PC-3 (cell line): ENCODE measurements at regions not wholly inside any gene's neighbourhood (a gene's known extent, or its start where the extent isn't known, plus 50 kb on each side); places are given as distances from the start of the nearest gene placed in this dataset.

Experiments used
- ATAC-seq: fragments of 200-7000 bp; cut with Tn5 transposase; 2 replicates; pipeline ENCODE4 v1.9.1; 2020; ENCODE audit warnings: mild to moderate bottlenecking, moderate library complexity
- BruUV-seq: library from RNA; stranded (reverse); fragments of 400-500 nt; replicated peaks from 2 replicates; lab custom pipeline; 2021; lab: Mats Ljungman, UMichigan
- CTCF ChIA-PET: fragments of 300-600 bp; sonication (Branson Sonifier 250); formaldehyde crosslinking; loops from one replicate; lab custom pipeline; 2022; ENCODE audit warnings: antibody characterized with exemption; lab: Charles Lee
- POLR2A ChIA-PET: fragments of 300-600 bp; sonication (Branson Sonifier 250); formaldehyde crosslinking; loops from one replicate; lab custom pipeline; 2022; ENCODE audit warnings: antibody characterized with exemption; ENCODE audit not compliant: unreplicated experiment; lab: Charles Lee
- DNase-seq: peaks from one replicate; pipeline ENCODE4 v3.0.0-alpha.2; 2015
- H2AFZ ChIP-seq: fragments of 300-600 bp; sonication (generic); 2 replicates; pipeline ENCODE4 v1.6.0; 2016; ENCODE audit warnings: antibody characterized with exemption, low read length
- H3F3A ChIP-seq: fragments of 300-600 bp; sonication (generic); one replicate; pipeline ENCODE4 v1.6.0; 2017; ENCODE audit warnings: antibody characterized with exemption, low read length, control low read depth, mild to moderate bottlenecking; ENCODE audit not compliant: unreplicated experiment
- H3K27ac ChIP-seq: fragments of 300-600 bp; sonication (generic); 2 replicates; pipeline ENCODE4 v1.5.1; 2016; ENCODE audit warnings: mild to moderate bottlenecking, low read length
- H3K27me3 ChIP-seq: fragments of 300-600 bp; sonication (generic); 2 replicates; pipeline ENCODE4 v1.6.1; 2016; ENCODE audit warnings: low read length, mixed read lengths
- H3K36me3 ChIP-seq: fragments of 300-600 bp; sonication (generic); 2 replicates; pipeline ENCODE4 v1.6.1; 2016; ENCODE audit warnings: low read depth, mixed run types, low read length, mixed read lengths
- H3K4me1 ChIP-seq: fragments of 300-600 bp; sonication (generic); 2 replicates; pipeline ENCODE4 v1.5.1; 2016; ENCODE audit warnings: low read length; ENCODE audit not compliant: insufficient read depth
- H3K4me2 ChIP-seq: fragments of 300-600 bp; sonication (generic); 2 replicates; pipeline ENCODE4 v1.6.0; 2016; ENCODE audit warnings: low read length
- H3K4me3 ChIP-seq: fragments of 300-600 bp; sonication (generic); 2 replicates; pipeline ENCODE4 v1.5.1; 2016; ENCODE audit warnings: mild to moderate bottlenecking, low read length, mixed read lengths
- H3K79me2 ChIP-seq: fragments of 300-600 bp; sonication (generic); 2 replicates; pipeline ENCODE4 v1.6.1; 2017; ENCODE audit warnings: low read length, mixed read lengths
- H3K9ac ChIP-seq: fragments of 300-600 bp; sonication (generic); 2 replicates; pipeline ENCODE4 v1.6.0; 2016; ENCODE audit warnings: mild to moderate bottlenecking, low read length
- H3K9me2 ChIP-seq: fragments of 300-600 bp; sonication (generic); replicated peaks from 2 replicates; pipeline ENCODE4 v1.6.1; 2016; ENCODE audit warnings: mixed run types, low read length, mixed read lengths
- H3K9me3 ChIP-seq: fragments of 300-600 bp; sonication (generic); 2 replicates; pipeline ENCODE4 v1.6.1; 2016; ENCODE audit warnings: low read length, mixed read lengths
- H4K20me1 ChIP-seq: fragments of 300-600 bp; sonication (generic); 2 replicates; pipeline ENCODE4 v1.6.1; 2016; ENCODE audit warnings: low read length, mixed read lengths
- EZH2 ChIP-seq: fragments of 300-600 bp; sonication (generic); IDR thresholded peaks from one replicate; pipeline ENCODE4 v1.6.1; 2017; ENCODE audit warnings: antibody characterized with exemption, mild to moderate bottlenecking, low read length; ENCODE audit not compliant: unreplicated experiment
- EZH2phosphoT487 ChIP-seq: fragments of 300-600 bp; sonication (generic); IDR thresholded peaks from 2 replicates; pipeline ENCODE4 v1.6.1; 2018; ENCODE audit warnings: mild to moderate bottlenecking, antibody characterized with exemption, low read length, borderline replicate concordance
- intact Hi-C: fragments of 100-400 bp; cut with micrococcal nuclease; formaldehyde crosslinking; loops from 2 replicates; pipeline ENCODE4 v1.9.0; 2023
- TF ChIP-seq, protein P1 (sequence below): fragments of 300-600 bp; sonication (generic); conservative IDR thresholded peaks from 2 replicates; pipeline ENCODE4 v1.5.1; 2017; ENCODE audit warnings: antibody characterized with exemption, low read depth, mild to moderate bottlenecking, low read length

DNA sequence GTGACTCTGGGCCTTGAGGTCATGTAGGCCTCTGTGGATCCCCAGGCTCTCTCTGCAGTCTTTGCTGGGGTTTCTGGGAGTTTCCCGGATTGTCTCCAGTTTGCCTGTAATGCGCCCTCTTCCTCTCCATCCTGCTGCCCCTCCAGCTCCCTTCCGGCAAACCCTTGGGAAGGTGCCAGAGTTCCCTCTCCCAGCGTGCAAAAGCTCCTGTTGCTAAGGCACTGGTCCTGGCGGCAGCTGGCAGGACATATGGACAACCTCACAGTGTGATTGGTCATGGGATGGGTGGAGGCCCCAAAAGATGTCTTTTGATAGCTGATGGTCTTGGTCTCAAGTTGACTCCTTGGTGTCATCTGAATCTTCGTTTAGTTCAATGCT lies 320.1 kb downstream of the CYP26B1 start:
- Histone ChIP-seq H4K20me1 (no peaks in the 10 kb centered on the region), H3K9me2 (no peaks in the 10 kb centered on the region), H2AFZ (no peak overlapping the region), H3K4me3 (no peak overlapping the region), H3K9me3 (no peaks in the 10 kb centered on the region), H3K9ac (no peak overlapping the region), H3K36me3 (no peaks in the 10 kb centered on the region), H3K79me2 (no peaks in the 10 kb centered on the region), H3K4me1 (peaks cover 21% of the 10 kb centered on the region), H3K27me3 (0 out of 2 replicates have a peak, but pooled peaks cover 4% of the 10 kb centered on the region), H3K4me2 (no peak overlapping the region), H3K27ac (no peak overlapping the region), H3F3A (no peaks in the 10 kb centered on the region)
- ChIA-PET CTCF (no interaction called here), POLR2A (no interaction called here)
- intact Hi-C loops, result no loop called here
- DNase-seq (no peak), ATAC-seq (no peak)
- BruUV-seq, result no TSS peak
- TF ChIP-seq, protein P1, sequence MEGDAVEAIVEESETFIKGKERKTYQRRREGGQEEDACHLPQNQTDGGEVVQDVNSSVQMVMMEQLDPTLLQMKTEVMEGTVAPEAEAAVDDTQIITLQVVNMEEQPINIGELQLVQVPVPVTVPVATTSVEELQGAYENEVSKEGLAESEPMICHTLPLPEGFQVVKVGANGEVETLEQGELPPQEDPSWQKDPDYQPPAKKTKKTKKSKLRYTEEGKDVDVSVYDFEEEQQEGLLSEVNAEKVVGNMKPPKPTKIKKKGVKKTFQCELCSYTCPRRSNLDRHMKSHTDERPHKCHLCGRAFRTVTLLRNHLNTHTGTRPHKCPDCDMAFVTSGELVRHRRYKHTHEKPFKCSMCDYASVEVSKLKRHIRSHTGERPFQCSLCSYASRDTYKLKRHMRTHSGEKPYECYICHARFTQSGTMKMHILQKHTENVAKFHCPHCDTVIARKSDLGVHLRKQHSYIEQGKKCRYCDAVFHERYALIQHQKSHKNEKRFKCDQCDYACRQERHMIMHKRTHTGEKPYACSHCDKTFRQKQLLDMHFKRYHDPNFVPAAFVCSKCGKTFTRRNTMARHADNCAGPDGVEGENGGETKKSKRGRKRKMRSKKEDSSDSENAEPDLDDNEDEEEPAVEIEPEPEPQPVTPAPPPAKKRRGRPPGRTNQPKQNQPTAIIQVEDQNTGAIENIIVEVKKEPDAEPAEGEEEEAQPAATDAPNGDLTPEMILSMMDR, result no peak
- TF ChIP-seq EZH2phosphoT487, result no peak
- no peak for TF ChIP-seq EZH2

DNA sequence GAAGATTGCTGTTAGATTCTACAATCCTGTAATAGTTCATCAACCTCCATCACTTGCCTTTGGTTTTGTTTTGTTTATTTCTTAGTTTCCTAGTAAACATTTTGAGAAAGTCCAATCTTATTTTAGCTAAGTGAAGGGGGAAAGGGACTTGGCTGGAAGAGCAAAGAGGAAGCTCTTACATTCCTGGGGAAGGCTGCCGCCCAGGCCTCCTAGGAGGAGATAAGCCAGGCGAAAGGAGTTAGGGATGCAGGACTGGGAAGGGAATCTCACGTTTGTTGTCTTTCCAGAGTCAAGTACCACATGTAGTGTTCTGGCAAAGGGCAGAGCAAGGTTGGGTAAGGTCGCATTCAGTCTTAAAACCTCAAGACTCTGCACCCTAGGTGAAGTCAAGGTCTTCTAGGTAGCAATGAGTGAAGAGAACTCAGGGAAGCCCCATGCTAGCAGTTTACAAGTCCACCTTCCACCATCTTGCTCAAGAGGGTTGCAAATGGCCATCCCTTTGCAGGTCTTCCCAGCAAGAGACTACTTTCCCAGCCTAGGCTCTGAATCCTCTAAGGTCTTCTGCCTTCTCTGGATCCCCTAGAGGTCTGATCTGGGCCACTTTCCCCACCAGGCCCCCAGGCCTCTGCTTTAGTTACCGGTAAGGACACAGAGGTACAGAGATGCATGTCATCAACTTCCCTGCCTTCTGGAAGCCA lies 320.7 kb downstream of the CYP26B1 start:
- CTCF ChIA-PET, result no interaction called here
- no peak for ATAC-seq
- Histone ChIP-seq H3K9me3 (no peaks in the 10 kb centered on the region), H3K4me2 (no peak overlapping the region), H3K36me3 (no peaks in the 10 kb centered on the region), H2AFZ (no peak overlapping the region), H4K20me1 (no peaks in the 10 kb centered on the region), H3K9me2 (no peaks in the 10 kb centered on the region), H3K27ac (no peak overlapping the region), H3K9ac (no peak overlapping the region), H3K79me2 (no peaks in the 10 kb centered on the region), H3K4me3 (no peak overlapping the region), H3F3A (no peaks in the 10 kb centered on the region), H3K27me3 (0 out of 2 replicates have a peak, but pooled peaks cover 3% of the 10 kb centered on the region), H3K4me1 (peaks cover 21% of the 10 kb centered on the region)
- POLR2A ChIA-PET, result no interaction called here
- no TSS peak for BruUV-seq
- intact Hi-C loops, result no loop called here
- DNase-seq, result no peak
- TF ChIP-seq EZH2phosphoT487, result no peak
- no peak for TF ChIP-seq EZH2
- TF ChIP-seq, protein P1, result no peak

DNA sequence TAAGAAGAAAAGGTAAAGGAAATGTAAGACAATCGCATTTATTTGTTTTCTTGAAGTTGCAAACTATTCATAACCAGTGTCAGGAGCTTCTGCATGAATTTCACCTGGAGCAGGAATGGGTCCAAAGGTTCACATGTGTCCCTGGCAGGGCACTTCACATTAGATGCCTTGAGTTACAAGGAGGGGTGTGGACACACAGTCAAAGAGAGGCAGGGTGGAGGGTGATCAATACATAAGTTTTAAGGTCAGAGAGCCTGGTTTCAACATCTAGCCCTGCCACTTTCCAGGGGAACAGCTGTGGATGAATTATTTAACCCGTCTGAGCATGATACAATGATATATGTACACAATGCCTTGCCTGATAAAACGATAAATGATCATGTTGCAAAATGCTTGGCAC lies 321.4 kb downstream of the CYP26B1 start:
- Histone ChIP-seq H3K4me2 (no peak overlapping the region), H3K9me2 (no peaks in the 10 kb centered on the region), H3K9ac (no peak overlapping the region), H3K4me1 (peaks cover 18% of the 10 kb centered on the region), H3K9me3 (no peaks in the 10 kb centered on the region), H3K4me3 (no peak overlapping the region), H3K79me2 (no peaks in the 10 kb centered on the region), H3K36me3 (no peaks in the 10 kb centered on the region), H3K27me3 (peaks cover 2% of the 10 kb centered on the region; the same call in 1 of the 2 replicates), H2AFZ (no peak overlapping the region), H3F3A (no peaks in the 10 kb centered on the region), H3K27ac (no peak overlapping the region), H4K20me1 (no peaks in the 10 kb centered on the region)
- no peak for DNase-seq
- intact Hi-C loops, result no loop called here
- ChIA-PET POLR2A (no interaction called here), CTCF (no interaction called here)
- no TSS peak for BruUV-seq
- no peak for ATAC-seq
- TF ChIP-seq EZH2 (no peak), EZH2phosphoT487 (no peak)
- TF ChIP-seq, protein P1, result no peak
